ENCODE measurements at regions not wholly inside any gene's neighbourhood (a gene's known extent, or its start where the extent isn't known, plus 50 kb on each side); places are given as distances from the start of the nearest gene placed in this dataset.

DNA sequence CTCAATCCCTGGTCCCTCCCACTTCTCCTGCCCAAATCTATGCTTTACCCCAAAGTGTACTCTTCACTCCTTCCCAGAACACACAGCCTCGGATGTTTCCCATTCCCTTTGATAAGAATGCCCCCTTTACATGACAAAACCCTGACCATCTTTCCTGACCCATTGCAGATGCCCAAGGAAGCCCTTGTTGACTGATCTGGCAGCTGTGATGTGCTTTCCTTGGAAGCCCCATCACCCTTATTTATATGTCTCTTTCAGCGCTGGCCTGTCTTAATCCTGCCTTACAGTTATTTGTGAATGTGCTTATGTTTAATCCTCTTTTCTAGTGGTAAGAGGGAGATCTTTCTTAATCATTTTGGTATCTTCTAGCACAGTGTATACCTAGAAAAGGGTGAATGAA, 523.1 kb downstream of the CD83 start:
- intact Hi-C loops (cut with DNase I), result no loop called here

GRCh38 chr6:14641423-14642135, 524.0 kb downstream of the CD83 start:
- DNase-seq, result no peak
- intact Hi-C loops (cut with DNase I), result no loop called here

More for the DNA sequence above, 523.1 kb downstream of the CD83 start:
- DNase-seq, result no peak

DNA sequence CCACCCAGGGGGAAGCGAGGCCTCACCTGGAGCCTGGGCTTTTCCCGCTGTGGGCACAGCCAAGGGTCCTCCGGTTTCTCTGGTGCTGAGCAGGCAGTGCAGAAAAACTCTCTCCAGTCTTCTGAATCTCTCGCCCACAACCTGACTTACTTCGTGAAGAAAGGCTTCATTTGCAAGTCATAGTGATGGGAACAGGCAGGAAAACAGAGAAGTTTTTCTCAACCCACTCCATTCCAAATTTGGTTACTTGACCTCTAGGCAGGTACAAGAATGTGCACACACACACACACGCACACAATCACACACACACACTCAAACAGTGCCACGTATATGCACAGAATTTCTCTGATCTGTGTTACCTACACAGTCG, 524.5 kb downstream of the CD83 start:
- intact Hi-C loops (cut with DNase I), result no loop called here
- DNase-seq, result no peak

DNA sequence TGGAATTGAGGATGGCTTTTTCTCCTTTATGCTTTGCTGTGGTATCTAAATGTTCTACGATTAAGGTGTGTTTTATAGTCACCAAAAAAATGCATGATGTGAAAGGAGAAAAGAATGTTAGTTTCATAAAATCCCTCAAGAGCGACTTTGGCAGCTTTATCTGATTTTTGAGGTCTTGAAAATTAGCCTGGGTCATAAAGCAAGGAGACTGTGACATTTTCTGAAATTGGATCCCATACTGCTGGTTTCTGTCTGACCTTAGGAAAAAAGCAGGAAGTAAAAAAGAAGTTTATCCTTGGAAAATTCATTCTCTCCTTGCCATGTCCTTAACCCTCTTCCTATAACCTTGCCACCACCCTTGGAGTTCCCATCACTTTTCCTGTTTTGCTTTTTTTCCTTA, 525.3 kb downstream of the CD83 start:
- DNase-seq, result no peak
- intact Hi-C loops (cut with DNase I), result no loop called here

- DNase-seq, result no peak
- intact Hi-C loops (cut with DNase I), result no loop called here
Measured at GRCh38 chr6:14644381-14644780, 526.8 kb downstream of the CD83 start.

- no peak for DNase-seq
- intact Hi-C loops (cut with DNase I), result no loop called here
Measured at GRCh38 chr6:14645221-14645620, 527.6 kb downstream of the CD83 start.

- DNase-seq, result no peak
- intact Hi-C loops (cut with DNase I), result no loop called here
Measured at GRCh38 chr6:14645841-14646240, 528.3 kb downstream of the CD83 start.

GRCh38 chr6:14646371-14646770, 528.8 kb downstream of the CD83 start:
- intact Hi-C loops (cut with DNase I), result no loop called here
- DNase-seq, result no peak

DNA sequence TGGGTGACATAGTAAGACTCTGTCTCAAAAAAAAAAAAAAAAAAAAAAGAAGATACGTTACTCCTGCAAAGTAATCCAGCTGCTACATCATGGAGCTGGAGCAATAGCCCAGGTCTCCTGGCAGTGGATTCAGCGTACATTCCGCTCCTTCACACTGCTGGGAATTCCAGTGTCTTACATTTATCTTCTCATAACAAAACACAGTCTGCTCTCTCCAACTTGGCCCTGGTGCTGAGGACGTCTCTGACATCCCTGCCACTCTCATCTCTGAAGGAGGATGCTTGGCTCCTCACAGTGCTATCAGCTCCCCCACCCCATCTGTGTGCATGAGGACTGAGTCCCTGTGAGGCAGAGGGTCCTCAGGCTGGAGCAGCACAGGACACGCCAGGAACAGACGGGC, 529.8 kb downstream of the CD83 start:
- intact Hi-C loops (cut with DNase I), result no loop called here
- no peak for DNase-seq

DNA sequence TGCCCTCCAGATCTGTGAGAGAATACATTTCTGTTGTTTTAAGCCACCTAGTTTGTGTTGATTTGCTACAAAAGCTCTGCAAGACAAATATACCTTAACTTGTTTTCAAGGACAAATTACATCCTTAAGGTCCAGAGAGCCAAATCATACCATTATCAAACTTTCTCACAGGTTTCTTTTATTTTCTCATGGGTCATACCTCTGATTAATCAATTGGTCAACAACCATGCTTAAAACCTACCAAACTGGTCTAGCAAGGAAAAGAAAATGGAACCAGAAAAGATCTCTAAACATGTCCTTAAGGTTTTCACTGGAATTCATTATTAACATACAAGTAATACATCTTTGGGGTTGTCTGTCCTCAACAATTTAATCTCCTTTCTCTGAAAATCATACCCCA, 535.0 kb downstream of the CD83 start:
- intact Hi-C loops (cut with DNase I), result no loop called here

GRCh38 chr6:14655201-14656061, 537.9 kb downstream of the CD83 start:
- intact Hi-C loops (cut with DNase I), result no loop called here
- no peak for DNase-seq

More for the DNA sequence above, 535.0 kb downstream of the CD83 start:
- DNase-seq, result no peak

DNA sequence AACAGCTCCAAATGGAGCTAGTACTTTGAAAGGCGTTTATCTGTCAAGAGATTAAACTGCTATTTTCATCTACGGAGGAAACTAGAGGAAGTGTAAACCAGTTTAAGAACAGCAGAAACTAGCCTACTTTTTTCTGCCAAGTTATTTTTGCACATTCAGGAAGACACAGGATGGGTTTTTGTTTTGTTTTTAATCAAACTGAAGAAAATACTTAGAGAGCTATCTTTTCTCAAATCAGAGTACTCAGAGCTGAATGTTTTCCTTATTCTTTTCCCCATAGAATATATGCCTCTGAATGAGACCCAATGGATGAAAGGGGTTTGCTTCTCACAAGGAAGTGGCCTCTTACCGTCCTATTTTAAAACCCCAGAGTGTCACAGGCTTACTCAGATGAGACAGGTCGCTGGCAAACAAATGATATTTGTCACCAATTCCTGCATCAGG, 538.5 kb downstream of the CD83 start:
- no peak for DNase-seq
- intact Hi-C loops (cut with DNase I), result no loop called here

GRCh38 chr6:14656649-14657048, 539.1 kb downstream of the CD83 start:
- DNase-seq, result no peak

GRCh38 chr6:14658030-14658429, 540.5 kb downstream of the CD83 start:
- DNase-seq, result no peak
- intact Hi-C loops (cut with DNase I), result no loop called here

More at GRCh38 chr6:14656649-14657048, 539.1 kb downstream of the CD83 start:
- intact Hi-C loops (cut with DNase I), result no loop called here

DNA sequence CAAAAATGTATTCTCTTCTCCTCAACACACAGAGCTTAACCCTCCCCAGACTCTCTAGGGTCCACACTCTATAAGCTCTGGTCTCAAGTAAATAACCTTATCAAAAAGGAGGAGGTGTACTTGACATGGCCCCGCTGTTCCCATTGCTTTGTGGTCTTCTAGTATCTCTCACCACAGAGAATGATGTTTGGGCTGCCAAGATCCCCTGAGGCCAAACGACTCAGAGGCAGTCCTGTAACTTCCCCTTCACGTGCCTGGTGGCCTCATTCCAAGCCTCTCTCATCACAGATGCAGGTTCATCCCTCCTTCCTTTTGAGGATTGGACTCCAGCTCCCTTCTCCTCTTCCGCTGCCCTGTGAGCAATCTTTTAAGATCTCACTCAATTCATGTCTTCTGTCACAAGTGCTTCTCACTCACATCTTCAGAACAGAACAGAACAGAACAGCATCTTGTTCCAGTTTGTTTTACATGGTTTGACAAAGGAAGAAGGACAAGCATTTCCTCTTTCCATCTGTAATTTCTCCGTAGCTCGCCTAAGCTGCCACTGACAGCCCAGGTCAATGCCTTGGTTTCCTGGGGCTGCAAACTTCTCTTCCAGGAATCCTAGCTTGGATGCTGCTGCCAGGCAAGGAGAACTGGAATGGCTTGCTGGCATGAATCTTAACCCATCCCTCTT, 541.5 kb downstream of the CD83 start:
- intact Hi-C loops (cut with DNase I), result no loop called here
- DNase-seq, result no peak

GRCh38 chr6:14659841-14660240, 542.3 kb downstream of the CD83 start:
- DNase-seq, result no peak
- intact Hi-C loops (cut with DNase I), result no loop called here

GRCh38 chr6:14660806-14661579, 543.4 kb downstream of the CD83 start:
- intact Hi-C loops (cut with DNase I), result no loop called here
- DNase-seq, result no peak

DNA sequence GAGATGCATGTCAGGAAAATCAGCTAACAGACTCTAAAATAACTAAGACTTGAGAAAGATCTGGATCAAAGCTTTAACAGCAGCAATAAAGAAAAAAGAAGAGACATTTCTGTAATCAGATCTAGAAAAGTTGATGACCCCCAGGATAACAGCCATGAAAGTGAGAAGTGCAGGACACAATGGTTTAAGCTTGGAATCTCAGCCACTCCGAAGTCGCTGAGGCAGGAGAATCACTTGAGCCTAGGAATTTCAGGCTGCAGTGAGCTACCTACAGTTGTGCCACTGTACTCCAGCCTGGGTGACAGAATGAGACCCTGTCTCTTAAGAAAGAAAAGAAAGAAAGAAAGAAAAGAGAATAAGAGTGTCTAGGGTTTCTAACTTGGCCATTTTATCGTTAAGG, 544.1 kb downstream of the CD83 start:
- DNase-seq, result no peak
- intact Hi-C loops (cut with DNase I), result no loop called here

DNA sequence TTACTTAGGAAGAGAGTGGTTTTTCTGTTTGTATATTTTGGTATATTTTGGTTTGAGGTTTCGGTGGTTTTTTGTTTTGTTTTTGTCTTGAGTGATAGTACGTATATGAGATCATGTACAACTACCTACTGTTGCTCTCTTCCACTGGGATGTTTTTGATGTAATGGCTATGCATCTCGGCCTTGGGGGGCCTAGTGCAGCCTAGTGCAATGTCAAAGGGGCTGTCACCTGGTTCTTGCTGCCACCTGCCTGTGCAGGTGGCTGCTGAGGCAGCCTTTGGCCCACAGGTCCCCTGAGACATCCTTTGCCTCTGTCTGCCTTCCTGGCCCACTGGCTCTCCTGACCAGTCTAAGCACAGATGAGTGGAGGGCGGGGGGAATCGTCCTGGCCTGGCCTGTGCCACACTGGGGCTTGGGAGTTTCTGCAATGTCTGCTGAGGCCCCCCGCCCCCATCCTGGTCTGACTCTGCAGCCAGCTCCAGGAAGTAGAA, 546.6 kb downstream of the CD83 start:
- no peak for DNase-seq
- intact Hi-C loops (cut with DNase I), result no loop called here

- intact Hi-C loops (cut with DNase I), result no loop called here
- DNase-seq, result no peak
Measured at GRCh38 chr6:14664621-14665315, 547.2 kb downstream of the CD83 start.

Measured in posterior cingulate gyrus (tissue), 11 donors.